ENCODE measurements at regions not wholly inside any gene's neighbourhood (a gene's known extent, or its start where the extent isn't known, plus 50 kb on each side); places are given as distances from the start of the nearest gene placed in this dataset.

DNA sequence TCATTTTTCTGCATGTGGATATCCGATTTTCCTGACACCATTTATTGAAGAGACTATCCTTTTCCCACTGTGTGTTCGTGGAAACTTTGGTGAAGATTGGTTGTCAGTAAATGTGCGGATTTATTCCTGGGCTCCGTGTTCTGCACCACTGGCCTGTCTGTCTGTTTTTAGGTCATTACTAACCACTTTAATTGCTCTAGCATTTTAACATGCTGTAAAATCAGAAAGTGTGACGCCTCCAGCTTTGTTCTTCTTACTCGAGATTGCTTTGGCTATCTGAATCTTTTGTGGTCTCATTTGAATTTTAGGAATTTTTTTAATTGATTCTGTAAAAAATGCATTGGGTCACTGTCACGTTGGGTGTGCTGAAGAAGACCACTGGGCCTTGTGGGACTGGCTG is 1458.7 kb downstream of the AACS start:
- WGBS, 4 donors = 75 to 79% (median 77%) methylated on average over 7 of the region's 7 CpGs
- Histone ChIP-seq H3K9me3 (no peaks in the 10 kb centered on the region), H3K36me3 (no peaks in the 10 kb centered on the region), H3K27ac (no peak overlapping the region), H3K27me3 (no peaks in the 10 kb centered on the region), H3K4me3 (no peak overlapping the region), H3K4me1 (no peaks in the 10 kb centered on the region)
- DNase-seq = no peak
- intact Hi-C loops (cut with DNase I) = no loop called here
- no peak for ATAC-seq
- no peak for TF ChIP-seq POLR2A (IDR thresholded peaks at IDR 0.05)
- TF ChIP-seq, protein P1, sequence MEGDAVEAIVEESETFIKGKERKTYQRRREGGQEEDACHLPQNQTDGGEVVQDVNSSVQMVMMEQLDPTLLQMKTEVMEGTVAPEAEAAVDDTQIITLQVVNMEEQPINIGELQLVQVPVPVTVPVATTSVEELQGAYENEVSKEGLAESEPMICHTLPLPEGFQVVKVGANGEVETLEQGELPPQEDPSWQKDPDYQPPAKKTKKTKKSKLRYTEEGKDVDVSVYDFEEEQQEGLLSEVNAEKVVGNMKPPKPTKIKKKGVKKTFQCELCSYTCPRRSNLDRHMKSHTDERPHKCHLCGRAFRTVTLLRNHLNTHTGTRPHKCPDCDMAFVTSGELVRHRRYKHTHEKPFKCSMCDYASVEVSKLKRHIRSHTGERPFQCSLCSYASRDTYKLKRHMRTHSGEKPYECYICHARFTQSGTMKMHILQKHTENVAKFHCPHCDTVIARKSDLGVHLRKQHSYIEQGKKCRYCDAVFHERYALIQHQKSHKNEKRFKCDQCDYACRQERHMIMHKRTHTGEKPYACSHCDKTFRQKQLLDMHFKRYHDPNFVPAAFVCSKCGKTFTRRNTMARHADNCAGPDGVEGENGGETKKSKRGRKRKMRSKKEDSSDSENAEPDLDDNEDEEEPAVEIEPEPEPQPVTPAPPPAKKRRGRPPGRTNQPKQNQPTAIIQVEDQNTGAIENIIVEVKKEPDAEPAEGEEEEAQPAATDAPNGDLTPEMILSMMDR (IDR thresholded peaks at IDR 0.05) = no peak

DNA sequence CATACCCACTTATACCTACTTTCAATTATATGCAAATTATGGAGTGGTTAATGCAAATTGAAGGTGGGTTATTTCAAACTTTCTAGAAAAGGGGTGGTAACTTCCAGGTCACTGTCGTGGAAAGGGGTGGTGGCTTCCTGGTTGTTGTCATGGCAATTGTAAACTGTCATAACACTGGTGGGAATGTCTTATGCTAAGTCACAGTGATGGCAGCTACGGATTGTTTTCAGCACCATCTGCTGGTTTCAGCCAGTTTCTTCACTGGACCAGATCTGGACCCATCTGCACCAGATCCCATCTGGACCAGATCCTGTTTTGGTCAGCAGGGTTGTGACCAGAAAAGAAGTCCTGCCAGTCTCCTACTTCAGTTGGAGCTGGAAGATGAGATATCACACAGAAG is 1469.3 kb downstream of the AACS start:
- WGBS, 4 donors = 51 to 62% (median 57%) methylated on average over 2 of the region's 2 CpGs
- H3K9me3 ChIP-seq = no peaks in the 10 kb centered on the region
- no peak overlapping the region for H3K4me3 ChIP-seq
- H3K27ac ChIP-seq = no peak overlapping the region
- intact Hi-C loops (cut with DNase I) = no loop called here
- no peak for ATAC-seq
- no peak for DNase-seq
- no peaks in the 10 kb centered on the region for H3K27me3 ChIP-seq
- TF ChIP-seq POLR2A (IDR thresholded peaks at IDR 0.05) = no peak
- TF ChIP-seq, protein P1 (IDR thresholded peaks at IDR 0.05) = no peak
- no peaks in the 10 kb centered on the region for H3K36me3 ChIP-seq
- no peaks in the 10 kb centered on the region for H3K4me1 ChIP-seq

DNA sequence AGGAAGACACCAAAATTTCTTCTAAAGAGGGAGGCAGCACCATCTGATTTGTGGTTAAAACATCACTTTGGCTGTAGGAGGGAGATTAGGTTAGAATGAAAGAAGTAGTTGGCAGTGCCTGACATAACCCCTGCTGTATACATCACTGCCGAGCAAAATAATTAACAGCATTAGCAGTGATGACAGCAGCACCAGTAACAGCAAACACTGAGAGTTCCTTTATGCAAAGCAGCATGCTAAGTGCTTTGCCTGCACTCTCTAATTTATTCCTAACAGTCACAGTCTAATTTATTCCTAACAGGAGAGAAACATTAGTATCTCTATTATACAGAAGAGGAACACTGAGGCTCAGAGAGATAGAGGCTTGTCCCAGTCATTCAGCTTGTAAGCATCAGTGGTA is 1469.7 kb downstream of the AACS start:
- no peaks in the 10 kb centered on the region for H3K9me3 ChIP-seq
- H3K27me3 ChIP-seq = no peaks in the 10 kb centered on the region
- intact Hi-C loops (cut with DNase I) = no loop called here
- TF ChIP-seq, protein P1 (IDR thresholded peaks at IDR 0.05) = no peak
- no peak for TF ChIP-seq POLR2A (IDR thresholded peaks at IDR 0.05)
- H3K4me3 ChIP-seq = no peak overlapping the region
- DNase-seq (no peak), ATAC-seq (no peak)
- 78 to 90% (median 80%) methylated on average over 1 of the region's 1 CpG for WGBS, 4 donors
- H3K27ac ChIP-seq = no peak overlapping the region
- no peaks in the 10 kb centered on the region for H3K36me3 ChIP-seq
- no peaks in the 10 kb centered on the region for H3K4me1 ChIP-seq

DNA sequence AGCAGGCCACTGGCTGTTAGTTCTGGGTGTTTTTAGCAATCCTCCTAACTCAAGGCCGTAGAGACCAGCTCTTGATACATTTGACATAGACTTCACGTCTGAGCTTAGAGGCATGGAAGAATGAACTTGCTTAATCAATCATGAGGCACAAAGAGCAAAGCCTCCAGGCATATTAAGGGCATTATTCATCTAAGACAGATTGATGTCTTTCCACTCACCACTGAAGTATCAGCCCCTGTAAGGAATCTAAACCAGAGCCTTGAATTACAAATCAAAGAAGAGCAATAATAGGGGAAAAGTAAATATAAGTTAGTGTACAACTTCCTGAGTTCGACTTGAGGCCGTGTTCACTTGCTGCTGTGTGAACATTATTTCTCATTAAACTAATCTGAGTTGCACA is 1470.7 kb downstream of the AACS start:
- 64 to 69% (median 67%) methylated on average over 4 of the region's 4 CpGs for WGBS, 4 donors

More for the DNA sequence above, 1470.7 kb downstream of the AACS start:
- Histone ChIP-seq H3K4me1 (no peaks in the 10 kb centered on the region), H3K27me3 (peaks cover 0 to 6% (median 0%) of the 10 kb centered on the region in 9 donors), H3K4me3 (no peak overlapping the region), H3K9me3 (no peaks in the 10 kb centered on the region), H3K27ac (no peak overlapping the region), H3K36me3 (no peaks in the 10 kb centered on the region)
- ATAC-seq (no peak), DNase-seq (no peak)
- intact Hi-C loops (cut with DNase I) = no loop called here
- no peak for TF ChIP-seq POLR2A (IDR thresholded peaks at IDR 0.05)
- TF ChIP-seq, protein P1 (IDR thresholded peaks at IDR 0.05) = no peak

All from heart left ventricle (tissue), 16 donors.